GM18858 (cell line): ENCODE measurements at regions not wholly inside any gene's neighbourhood (a gene's known extent, or its start where the extent isn't known, plus 50 kb on each side); places are given as distances from the start of the nearest gene placed in this dataset.
A peak's percentile ranks its signal among the peaks of the same experiment; 100 is the strongest.
"Not testable (repeated sequence)": the region's sequence is repeated elsewhere in the genome, so short reads cannot be mapped to it uniquely, and the experiment has no call there.

Experiments used
- ATAC-seq: cut with Tn5 transposase; IDR thresholded peaks from one replicate; pipeline ENCODE4 v1.9.1; 2021; ENCODE audit not compliant: unreplicated experiment

DNA sequence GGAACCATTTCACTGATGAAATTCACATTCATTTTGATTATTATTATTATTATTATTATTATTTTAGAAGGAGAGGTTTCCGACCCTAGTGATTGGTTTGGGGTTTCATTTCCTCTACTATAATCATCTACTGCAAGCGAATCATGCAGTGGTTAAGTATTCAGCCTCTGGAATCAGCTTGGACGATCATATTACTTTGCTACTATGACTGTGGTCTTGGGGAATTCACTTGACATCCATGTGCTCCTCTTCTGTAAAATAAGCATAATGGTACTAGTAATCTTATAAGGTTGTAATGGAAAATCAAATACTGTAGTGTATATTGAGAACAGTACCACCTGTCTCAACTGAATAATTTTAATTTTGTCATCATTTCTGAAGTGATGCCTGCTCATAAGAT is 132.1 kb upstream of the SLC4A4 start:
- no peak for ATAC-seq

DNA sequence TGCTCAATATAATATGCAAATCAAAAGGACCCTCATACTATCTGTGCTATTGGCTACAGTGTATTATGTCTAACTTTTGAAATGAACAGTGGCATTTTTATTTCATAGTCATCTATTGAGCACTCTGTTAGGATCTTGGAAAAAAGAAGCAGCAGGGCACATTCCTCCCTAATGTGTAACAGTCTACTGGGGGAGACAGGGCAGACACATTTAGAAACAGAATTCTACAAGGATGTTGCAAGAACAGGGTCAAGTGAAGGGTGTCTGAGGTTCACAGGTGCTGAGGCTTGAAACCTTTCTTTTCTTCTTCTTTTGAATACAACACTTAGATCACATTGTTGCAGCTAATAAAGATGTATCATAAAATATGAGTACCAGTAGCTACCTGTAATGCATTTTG is 129.7 kb upstream of the SLC4A4 start:
- no peak for ATAC-seq

DNA sequence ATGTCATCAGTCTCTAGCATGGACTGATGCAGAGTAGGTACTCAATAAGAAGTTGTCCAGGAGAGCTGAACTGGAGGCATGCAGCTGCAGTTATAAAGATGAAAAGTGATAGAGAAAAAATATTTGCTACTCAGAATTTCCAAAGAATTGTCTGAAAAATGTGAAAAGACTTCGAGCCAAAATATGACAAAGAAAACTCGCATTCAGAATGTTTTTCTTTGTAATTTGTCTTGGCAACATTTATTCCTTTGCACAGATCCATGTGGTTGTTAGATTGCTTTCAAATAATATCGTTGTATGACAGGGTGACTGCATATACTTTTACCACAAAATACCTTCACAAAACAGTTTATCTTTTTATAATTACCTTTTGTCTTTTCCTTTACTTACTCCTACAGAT is 128.0 kb upstream of the SLC4A4 start:
- no peak for ATAC-seq

DNA sequence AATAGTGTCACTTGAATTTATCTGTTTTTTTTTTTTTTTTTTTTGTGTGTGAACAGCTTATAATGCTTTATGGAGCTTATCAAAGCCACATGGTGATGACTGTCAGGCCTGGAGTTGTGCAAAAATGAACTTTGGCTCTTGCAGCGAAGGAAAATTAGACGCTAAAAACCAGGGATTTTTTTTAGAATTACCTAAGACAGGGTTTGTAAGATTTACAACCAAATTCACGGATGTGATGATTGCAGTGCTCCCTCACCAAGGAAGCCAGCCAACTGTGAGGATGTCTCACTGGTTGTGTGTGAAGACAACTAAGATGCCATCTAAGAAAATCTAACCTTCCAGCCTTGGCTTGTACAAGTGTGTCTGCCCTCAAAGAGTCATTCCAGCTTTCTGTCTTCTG is 127.1 kb upstream of the SLC4A4 start:
- no peak for ATAC-seq

DNA sequence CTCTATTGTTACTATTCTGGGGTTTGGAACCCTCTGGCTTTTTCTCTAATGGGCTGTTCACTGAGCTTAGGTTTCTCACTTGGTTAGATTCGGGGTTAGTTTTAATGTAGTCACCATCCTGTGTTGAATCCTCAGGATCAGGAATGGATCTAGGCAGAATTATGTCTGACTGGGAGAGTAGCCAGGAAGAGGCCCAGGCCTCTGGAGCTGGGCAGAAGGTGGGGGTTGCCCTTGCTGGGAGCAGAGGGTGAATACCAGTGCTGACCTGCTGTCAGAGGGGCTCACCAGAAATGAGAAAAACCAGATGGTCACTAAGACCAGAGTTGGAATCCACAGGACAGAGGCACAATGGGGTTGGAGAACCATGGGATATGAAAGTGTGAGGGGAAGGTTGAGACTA is 126.6 kb upstream of the SLC4A4 start:
- no peak for ATAC-seq

DNA sequence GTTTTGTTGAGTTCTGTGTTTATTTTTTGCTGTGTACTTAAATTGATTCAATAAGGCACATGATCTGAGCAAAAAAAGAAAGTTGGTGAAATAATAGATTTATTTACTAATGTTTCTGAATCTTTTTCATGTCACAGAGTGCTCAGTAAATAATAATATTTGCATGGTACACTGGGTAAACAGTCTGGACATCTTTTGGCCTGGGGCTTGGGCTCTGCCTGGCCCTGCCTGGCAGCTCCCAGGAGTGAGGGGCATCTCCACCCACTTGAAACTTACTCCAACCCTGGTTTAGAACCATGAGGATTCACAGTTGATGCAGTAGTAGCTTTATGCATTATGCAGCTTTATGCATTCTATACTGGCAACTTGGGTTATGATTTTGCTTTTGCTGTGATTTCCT is 124.2 kb upstream of the SLC4A4 start:
- no peak for ATAC-seq

DNA sequence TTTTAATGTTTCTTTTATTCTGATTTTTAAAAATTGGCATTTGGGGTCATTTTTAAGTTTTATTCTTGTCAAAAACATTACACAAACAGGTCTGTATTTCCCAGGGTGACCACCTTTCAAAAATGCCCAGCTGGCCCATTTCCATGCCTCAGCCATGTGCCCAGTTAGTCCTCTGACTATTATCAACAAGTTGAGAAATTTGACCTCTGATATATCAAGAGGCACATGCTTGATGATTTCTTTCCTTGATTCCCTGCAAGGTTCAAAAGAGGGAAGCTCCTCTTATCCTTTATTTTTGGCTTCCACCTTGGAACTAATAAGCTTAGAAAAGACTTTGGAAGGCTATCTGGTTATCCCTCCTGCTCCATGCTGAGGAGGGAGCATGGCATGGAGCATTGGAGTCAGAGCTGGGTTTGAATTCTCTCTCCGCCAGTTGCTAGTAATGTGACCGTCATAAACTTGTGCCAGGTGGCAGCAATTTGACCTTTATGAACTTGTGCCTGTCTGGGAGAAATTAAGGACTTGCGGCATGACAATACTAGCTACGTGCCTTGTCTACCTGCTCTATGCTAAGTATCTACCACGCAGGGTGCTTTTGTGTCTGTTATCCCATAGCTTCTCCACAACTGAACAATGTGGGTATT is 122.4 kb upstream of the SLC4A4 start:
- ATAC-seq = no peak

DNA sequence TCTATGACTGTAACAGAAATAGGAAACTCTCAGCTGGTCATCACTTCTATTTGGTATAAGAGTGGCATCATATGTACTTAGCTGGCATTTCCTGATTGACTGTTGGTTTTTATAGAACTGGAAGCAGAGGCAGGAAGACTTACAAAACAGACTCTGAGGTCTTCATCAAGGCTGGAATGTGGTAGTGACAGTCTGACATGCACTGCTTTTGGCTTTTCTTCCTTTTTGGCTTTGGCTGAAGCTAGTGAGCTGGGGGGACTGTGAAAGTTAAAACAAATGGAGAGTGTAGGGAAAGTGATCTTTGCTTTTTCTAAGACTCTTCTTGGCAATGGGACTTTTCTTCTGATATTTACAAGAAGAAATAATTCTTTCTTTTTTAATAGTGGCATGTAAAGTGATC is 121.1 kb upstream of the SLC4A4 start:
- no peak for ATAC-seq

DNA sequence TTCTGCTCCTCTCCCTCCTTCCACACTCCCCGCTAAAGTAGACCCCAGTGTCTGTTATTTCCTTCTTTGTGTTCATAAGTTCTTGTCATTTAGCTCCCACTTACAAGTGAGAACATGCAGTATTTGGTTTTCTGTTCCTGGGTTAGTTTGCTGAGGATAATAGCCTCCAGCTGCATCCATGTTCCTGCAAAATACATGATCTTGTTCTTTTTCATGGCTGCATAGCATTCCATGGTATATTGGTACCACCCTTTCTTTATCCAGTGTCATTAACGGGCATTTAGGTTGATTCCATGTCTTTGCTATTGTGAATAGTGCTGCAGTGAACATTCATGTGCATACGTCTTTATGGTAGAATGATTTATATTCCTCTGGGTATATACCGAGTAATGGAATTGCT is 118.0 kb upstream of the SLC4A4 start:
- ATAC-seq = not testable (repeated sequence)

DNA sequence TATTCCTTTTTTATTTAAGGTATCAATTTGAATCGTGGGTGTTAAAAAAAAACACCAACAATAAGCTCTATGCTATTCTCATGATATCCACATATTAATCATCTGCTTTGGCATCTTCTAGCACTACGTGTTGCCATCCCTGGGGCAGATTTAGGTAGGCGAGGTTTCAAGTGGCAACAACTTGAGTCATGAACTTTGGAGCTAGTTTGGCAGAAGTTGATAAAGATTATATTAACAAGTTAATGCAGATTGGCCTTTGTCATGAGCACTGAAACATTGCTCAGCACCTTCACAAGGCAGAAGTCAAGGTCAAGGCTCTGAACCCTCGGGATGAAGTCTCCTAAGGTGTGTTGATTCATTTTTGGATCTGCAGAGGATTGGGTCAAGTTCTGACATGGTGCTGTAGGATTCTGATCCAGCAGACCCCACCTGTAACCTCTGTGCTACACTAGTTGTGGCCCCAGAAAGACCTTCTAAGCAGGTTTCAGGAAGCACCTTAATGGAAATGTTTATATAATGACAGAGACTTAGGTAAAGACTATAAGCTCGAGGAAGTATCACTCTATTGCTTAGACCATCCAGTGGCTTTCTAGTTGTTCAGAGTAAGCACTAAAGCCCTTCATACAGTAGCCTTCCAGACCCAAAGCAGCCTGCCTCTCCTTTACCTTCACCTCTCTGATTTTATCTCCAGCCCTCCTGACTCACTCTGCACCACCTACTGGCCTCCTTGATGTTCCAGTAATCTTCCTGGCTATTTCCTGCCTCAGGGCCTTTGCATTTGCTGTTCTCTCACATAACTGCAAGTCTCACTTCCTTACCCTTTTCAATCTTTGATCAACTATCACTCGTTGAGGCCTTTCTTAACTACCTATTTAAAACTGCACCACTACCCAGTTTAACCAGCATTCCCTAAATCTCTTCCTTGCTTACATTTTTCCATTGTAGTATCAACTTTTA is 117.0 kb upstream of the SLC4A4 start:
- no peak for ATAC-seq

DNA sequence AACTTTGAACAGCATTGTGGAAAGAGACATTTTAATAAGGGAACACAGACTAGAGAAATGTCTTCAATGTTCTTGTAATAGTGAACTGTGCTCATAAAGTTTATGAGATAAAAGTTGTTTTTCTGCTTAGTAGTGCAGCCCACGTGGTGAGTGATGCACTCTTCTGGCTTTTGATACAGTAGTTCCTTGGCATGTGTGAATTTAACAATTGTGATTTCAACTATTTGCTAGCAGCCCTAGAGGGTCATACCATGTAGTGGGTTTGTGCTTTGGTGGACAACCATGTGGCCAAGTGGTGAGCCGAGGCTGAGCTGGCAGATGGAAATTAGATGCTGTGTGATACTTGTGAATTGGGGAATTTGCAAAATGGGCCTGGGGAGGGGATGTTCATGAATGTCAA is 116.2 kb upstream of the SLC4A4 start:
- ATAC-seq = no peak

DNA sequence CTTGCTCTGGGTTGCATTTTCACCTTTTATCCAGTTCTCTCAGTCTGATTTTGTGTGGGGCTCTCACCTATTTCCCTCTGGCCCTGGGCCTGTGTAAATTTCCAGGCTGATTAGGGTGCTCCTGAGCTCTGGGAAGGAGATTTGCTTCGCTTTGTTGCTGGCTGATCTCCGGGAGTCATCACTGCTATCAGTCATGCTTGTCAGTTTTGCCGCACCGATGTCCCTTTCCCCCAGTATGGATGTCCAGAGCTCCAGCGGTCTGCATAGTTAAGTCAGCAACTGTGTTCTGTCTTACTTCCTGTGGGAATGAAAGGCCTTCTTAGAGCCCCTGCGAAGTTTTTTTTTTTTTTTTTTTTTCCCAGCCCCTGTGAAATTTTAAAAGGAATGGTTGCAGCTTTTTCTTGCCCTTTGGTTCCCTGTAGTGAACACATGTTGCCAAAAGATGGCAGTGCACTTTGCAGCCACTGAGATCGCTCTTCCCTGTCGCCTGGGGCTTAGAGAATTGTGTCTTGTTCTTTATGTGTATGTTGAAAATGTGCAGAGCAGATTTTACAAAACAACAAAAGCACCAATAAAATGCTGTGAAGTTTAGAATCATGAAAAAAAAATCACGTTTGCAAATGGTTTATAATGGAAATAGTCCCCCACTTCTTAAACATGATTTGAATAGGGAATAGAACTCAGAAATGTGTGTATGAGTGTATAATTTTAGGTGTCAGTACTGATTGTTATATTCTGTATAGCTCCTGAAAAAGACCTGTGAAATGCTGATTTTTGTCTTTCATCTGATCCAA is 109.1 kb upstream of the SLC4A4 start:
- peak; percentile 69 for ATAC-seq

DNA sequence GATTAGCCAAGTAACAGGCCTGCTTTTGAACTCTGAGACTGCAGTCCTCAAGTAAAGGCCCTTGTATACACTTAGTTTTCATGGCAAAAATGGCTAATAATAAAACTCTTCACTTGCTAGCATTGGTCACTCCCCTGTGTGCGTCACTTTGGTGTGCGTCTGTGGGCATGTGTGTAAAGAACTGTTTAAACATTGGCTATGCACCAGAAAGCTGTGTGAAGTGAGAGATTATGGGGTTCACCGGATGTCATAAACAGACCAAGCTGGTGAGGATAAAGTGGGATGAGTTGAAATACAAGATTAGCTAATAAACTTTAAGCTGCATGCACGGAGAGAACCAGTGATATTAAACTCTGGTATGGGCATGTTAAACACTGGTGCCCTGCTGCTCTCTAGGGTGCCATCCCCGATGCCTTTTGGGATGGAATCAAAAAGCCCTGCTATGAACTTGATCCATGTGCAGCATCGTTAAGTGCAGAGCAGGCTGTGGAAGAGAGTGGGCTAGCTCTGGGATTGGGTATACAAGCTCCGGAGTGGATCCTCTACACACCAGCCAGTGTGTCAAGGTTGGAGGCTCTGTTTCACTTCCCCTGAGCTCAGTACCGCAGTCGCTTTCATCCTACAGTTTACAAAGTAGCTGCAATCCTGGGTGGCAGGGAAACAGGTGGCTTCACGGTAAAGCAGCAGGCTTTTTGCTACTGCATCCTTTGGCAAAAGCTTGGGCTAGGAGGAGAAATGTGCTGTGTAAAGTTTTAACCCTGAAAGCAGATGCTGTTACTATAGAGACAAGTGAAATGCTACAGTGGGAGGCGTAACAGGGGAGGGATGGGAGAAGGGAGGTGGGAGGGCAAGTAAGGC is 108.3 kb upstream of the SLC4A4 start:
- no peak for ATAC-seq

DNA sequence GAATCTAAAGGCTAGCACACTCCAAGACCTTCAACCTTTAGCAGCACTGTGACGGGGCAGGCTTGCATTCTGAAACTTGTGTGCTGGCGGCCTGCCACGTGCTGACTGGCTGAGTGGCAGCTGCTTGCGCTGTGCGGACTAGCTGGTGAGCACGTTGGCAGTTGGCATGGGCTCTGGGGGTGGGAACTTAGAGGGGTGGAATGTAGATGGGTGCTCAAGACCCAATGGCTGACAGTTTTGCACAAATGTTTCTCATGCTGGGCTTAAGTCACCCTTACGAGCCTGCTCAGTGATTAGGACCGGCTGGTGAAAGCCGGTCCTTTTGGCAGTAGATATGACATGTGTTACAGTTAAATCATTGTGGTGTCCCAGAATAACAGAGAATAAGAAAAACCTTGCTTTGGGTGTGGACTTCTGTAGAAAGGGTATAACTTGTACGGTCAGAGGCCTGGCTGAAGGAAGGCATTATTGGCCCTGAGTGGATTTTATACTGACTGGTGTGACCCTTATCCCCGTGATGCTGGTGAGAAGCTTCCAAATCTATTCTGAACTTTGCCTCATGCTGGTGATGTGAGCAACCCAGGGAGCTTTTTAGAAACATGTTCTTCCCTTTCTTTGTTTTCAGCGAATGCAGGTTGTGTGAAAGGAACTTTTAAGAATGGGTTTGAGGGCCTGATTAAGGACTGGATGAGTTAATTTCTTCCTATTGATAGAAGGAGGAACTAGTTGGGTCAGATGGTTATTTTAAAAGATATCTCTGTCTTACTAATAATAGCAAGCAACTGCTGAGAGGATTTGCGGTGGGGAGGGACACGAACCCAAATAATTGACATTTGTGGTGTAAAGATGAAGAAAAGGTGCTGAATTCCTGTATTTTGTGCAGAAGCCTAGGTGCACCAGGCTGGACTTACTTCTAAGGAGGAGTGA is 107.4 kb upstream of the SLC4A4 start:
- ATAC-seq = no peak

DNA sequence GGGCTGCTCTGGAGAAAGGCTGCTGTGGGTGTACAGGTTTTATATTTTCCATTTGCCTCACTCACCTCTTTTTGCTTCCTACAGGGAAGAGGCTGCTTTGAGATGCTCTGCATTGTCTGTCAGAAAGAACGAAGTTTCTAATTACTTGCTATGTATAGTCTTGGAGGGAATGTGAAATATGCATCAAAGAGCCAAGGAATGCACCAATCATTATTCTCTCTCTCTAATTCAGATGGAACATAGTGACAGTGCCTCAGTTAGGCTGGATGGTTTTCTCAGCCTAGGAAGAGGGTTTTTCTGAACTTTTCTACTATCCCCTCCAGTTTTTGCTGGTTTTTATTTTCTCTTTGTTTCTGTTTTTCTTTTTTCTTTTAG is 106.8 kb upstream of the SLC4A4 start:
- ATAC-seq = no peak

DNA sequence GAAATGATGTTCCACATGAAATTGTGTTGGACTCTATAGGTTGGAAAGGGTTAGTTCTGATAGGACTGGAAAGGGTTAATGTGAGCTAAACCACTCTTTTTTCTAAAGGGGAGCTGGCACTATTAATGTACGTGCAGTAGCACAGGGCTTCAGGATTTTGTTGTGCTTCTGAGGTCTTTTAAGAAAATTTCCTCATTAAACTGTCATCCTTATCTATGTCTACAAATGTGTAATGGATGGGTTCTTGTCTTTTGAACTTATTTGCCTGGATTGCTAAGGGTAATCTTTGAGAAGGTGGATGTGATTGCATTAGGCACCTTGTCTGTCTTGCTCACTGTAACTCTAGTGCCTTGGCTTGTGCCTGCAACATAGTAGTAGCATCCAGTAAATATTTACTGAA is 106.0 kb upstream of the SLC4A4 start:
- ATAC-seq = no peak

DNA sequence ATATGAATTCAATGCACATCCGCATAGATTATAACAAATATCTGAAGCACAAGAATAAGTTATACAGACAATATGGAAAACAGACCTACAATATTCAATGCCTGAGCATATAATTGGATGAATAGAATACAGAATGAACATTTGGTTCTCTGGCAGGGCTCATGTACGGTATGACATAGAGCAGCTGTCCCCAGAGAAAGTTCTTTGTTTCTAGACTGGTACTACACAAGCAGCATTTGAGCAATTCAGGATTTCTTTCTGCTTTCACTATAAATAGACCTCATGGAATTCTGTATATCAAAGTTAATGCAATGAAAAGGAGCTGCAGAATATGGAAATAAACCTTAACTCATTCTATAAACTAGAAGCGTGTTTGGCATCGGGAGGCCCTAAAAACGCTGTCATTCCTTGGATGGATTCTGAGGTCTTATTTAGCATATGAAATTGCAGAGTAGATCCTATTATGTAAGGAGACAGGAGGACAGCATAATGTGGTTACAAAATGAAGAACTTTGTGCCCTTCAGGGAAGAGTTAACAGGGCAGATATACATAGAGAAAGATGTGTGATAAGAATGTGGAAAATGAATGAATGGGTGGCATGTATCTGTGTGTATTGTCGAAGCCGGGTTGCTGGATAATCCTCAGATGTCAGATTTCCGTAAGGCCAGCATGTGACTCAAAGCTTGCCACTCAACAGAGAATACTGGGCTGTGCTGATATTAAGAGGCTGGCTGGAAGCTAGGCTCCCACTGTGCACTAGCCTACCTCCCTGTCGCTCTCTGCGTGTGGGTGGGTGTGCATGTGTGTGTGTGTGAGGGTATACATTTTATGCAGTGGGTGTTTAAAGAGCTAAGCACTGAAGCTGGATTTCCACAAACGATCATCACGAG is 103.3 kb upstream of the SLC4A4 start:
- ATAC-seq = no peak

DNA sequence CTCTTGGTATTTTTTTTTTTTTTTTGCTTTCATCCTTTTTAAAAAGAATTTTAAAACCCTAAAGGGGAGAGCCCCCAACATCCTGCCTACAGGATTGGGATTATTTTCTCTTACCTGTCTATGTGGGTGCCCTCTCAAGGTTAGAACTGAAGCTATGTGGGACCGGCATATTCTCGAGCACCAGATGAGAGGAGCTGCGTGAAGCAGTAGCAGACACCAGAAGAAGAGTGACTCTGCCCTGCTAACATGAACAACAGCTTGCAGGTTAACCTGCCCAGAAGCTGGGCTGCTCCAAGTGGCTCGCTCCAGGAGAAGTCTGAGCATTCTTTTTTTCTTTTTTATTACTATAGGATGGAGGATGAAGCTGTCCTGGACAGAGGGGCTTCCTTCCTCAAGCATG is 102.6 kb upstream of the SLC4A4 start:
- no peak for ATAC-seq

DNA sequence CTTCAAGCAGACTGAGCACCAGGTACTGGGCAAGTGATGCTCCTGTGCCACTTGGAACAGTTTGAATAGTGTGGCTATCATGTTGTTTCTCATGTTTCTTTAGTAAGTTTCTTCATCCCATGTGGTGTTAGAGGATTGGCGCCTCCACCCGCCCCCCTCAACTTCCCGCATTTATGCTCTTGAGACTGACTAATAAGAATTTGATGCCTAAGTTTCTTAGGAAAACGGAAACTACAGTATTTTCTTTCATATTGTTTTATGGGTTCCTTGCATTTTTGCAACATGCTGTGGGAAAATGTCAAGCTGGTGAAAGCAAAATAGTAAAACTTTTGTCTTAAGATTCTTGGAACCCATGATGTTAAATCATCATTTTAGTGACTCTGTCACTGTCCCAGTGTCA is 101.2 kb upstream of the SLC4A4 start:
- no peak for ATAC-seq
